Smooth muscle cell (in vitro differentiated cells): ENCODE measurements at regions not wholly inside any gene's neighbourhood (a gene's known extent, or its start where the extent isn't known, plus 50 kb on each side); places are given as distances from the start of the nearest gene placed in this dataset.

Experiments used
- DNase-seq: peaks from one replicate; lab custom pipeline; 2025; ENCODE audit not compliant: unreplicated experiment; lab: John Stamatoyannopoulos, UW
- H2AFZ ChIP-seq: fragments of 200-600 bp; sonication (generic); 2 replicates; pipeline ENCODE4 v1.6.0; 2016; ENCODE audit warnings: antibody characterized with exemption, low read depth, mild to moderate bottlenecking
- H3F3A ChIP-seq: fragments of 200-600 bp; sonication (generic); 2 replicates; pipeline ENCODE4 v1.6.0; 2017; ENCODE audit warnings: antibody characterized with exemption, low read depth
- H3K27ac ChIP-seq: fragments of 200-600 bp; sonication (generic); 2 replicates; pipeline ENCODE4 v1.5.1; 2016; ENCODE audit warnings: low read depth, mild to moderate bottlenecking
- H3K27me3 ChIP-seq: fragments of 200-600 bp; sonication (generic); 2 replicates; pipeline ENCODE4 v1.6.1; 2016; ENCODE audit warnings: low read depth, mild to moderate bottlenecking
- H3K36me3 ChIP-seq: fragments of 200-600 bp; sonication (generic); 2 replicates; pipeline ENCODE4 v1.5.1; 2016; ENCODE audit warnings: low read depth
- H3K4me1 ChIP-seq: fragments of 200-600 bp; sonication (generic); 2 replicates; pipeline ENCODE4 v1.5.1; 2016; ENCODE audit warnings: low read depth
- H3K4me2 ChIP-seq: fragments of 200-600 bp; sonication (generic); 2 replicates; pipeline ENCODE4 v1.6.0; 2016; ENCODE audit warnings: mild to moderate bottlenecking
- H3K4me3 ChIP-seq: fragments of 200-600 bp; sonication (generic); 2 replicates; pipeline ENCODE4 v1.5.1; 2016; ENCODE audit warnings: mild to moderate bottlenecking
- H3K79me2 ChIP-seq: fragments of 200-600 bp; sonication (generic); 2 replicates; pipeline ENCODE4 v1.6.0; 2016; ENCODE audit warnings: low read depth, mild to moderate bottlenecking
- H3K9ac ChIP-seq: fragments of 200-600 bp; sonication (generic); 2 replicates; pipeline ENCODE4 v1.6.0; 2016; ENCODE audit warnings: low read depth
- H3K9me3 ChIP-seq: fragments of 200-600 bp; sonication (generic); replicated peaks from 2 replicates; pipeline ENCODE4 v1.5.1; 2016; ENCODE audit warnings: low read depth
- H4K20me1 ChIP-seq: fragments of 200-600 bp; sonication (generic); 2 replicates; pipeline ENCODE4 v1.6.0; 2016; ENCODE audit warnings: low read depth
- CTCF ChIP-seq: fragments of 200-600 bp; sonication (generic); IDR thresholded peaks from 2 replicates; pipeline ENCODE4 v1.5.1; 2017; ENCODE audit warnings: borderline replicate concordance, mild to moderate bottlenecking, antibody characterized with exemption; ENCODE audit not compliant: insufficient read depth, poor library complexity, severe bottlenecking
- WGBS: methylation state at CpG from one replicate; pipeline ENCODE4 v1.1.7; 2016; ENCODE audit warnings: low lambda C conversion rate; 5-methylcytosine and 5-hydroxymethylcytosine counted together

- no peaks in the 10 kb centered on the region for H4K20me1 ChIP-seq
Measured at GRCh38 chr5:33160871-33161270, 279.9 kb upstream of the TARS1 start.

GRCh38 chr5:33161421-33161820 lies 279.3 kb upstream of the TARS1 start:
- Histone ChIP-seq H2AFZ (no peak overlapping the region), H3K27me3 (no peaks in the 10 kb centered on the region), H3K79me2 (no peaks in the 10 kb centered on the region), H3K4me1 (no peaks in the 10 kb centered on the region), H3K9me3 (no peaks in the 10 kb centered on the region), H3K4me3 (no peak overlapping the region), H3K27ac (no peak overlapping the region), H3K4me2 (no peak overlapping the region), H3K9ac (no peak overlapping the region), H4K20me1 (no peaks in the 10 kb centered on the region), H3K36me3 (no peaks in the 10 kb centered on the region), H3F3A (no peaks in the 10 kb centered on the region)
- WGBS: 79% methylated on average over 3 of the region's 3 CpGs
- DNase-seq: no peak
- no peak for TF ChIP-seq CTCF

More at GRCh38 chr5:33160871-33161270, 279.9 kb upstream of the TARS1 start:
- Histone ChIP-seq H3K4me3 (no peak overlapping the region), H3K36me3 (no peaks in the 10 kb centered on the region), H3K4me2 (no peak overlapping the region), H3F3A (no peaks in the 10 kb centered on the region), H3K9me3 (no peaks in the 10 kb centered on the region), H3K79me2 (no peaks in the 10 kb centered on the region), H2AFZ (no peak overlapping the region), H3K9ac (no peak overlapping the region), H3K27ac (no peak overlapping the region), H3K4me1 (no peaks in the 10 kb centered on the region), H3K27me3 (no peaks in the 10 kb centered on the region)
- 98% methylated on average over 2 of the region's 2 CpGs for WGBS
- DNase-seq: no peak
- no peak for TF ChIP-seq CTCF

- Histone ChIP-seq H3K27me3 (no peaks in the 10 kb centered on the region), H3K36me3 (no peaks in the 10 kb centered on the region), H3K79me2 (no peaks in the 10 kb centered on the region), H3K9me3 (no peaks in the 10 kb centered on the region), H3K9ac (no peak overlapping the region), H3K4me2 (no peak overlapping the region), H3F3A (no peaks in the 10 kb centered on the region), H4K20me1 (no peaks in the 10 kb centered on the region), H3K4me1 (no peaks in the 10 kb centered on the region), H3K27ac (no peak overlapping the region), H3K4me3 (no peak overlapping the region), H2AFZ (no peak overlapping the region)
- no peak for DNase-seq
- WGBS: 96% methylated on average over 18 of the region's 18 CpGs
- no peak for TF ChIP-seq CTCF
Measured at GRCh38 chr5:33162057-33162456, 278.7 kb upstream of the TARS1 start.

- WGBS: 89% methylated on average over 4 of the region's 4 CpGs
- H3K36me3 ChIP-seq: no peaks in the 10 kb centered on the region
- no peak overlapping the region for H3K4me2 ChIP-seq
- H3K9ac ChIP-seq: no peak overlapping the region
- H3K9me3 ChIP-seq: peaks cover 17% of the 10 kb centered on the region
- no peak for DNase-seq
- TF ChIP-seq CTCF: no peak
- H3K4me1 ChIP-seq: no peaks in the 10 kb centered on the region
- no peaks in the 10 kb centered on the region for H3K27me3 ChIP-seq
- no peak overlapping the region for H3K27ac ChIP-seq
- H3K79me2 ChIP-seq: no peaks in the 10 kb centered on the region
- H2AFZ ChIP-seq: no peak overlapping the region
- no peak overlapping the region for H3K4me3 ChIP-seq
- no peaks in the 10 kb centered on the region for H4K20me1 ChIP-seq
- no peaks in the 10 kb centered on the region for H3F3A ChIP-seq
Measured at GRCh38 chr5:33166522-33166921, 274.2 kb upstream of the TARS1 start.
